Fibroblast of lung (primary cell): ENCODE measurements at regions not wholly inside any gene's neighbourhood (a gene's known extent, or its start where the extent isn't known, plus 50 kb on each side); places are given as distances from the start of the nearest gene placed in this dataset.

Source experiments
- DNase-seq, 2 donors: peaks; one replicate each; pipeline versions ENCODE4 v3.0.0 to v3.0.0-alpha.2; 2010; ENCODE audit warnings: low read depth in 2 of 2
- H2AFZ ChIP-seq: 2 replicates; pipeline ENCODE4 v1.5.1; 2012; ENCODE audit warnings: low read length, control low read depth, inconsistent platforms
- H3K27ac ChIP-seq: 2 replicates; pipeline ENCODE4 v1.5.1; 2011; ENCODE audit warnings: low read length, control low read depth; ENCODE audit not compliant: insufficient read depth
- H3K27me3 ChIP-seq: 2 replicates; pipeline ENCODE4 v1.5.1; 2011; ENCODE audit warnings: mild to moderate bottlenecking, low read length; ENCODE audit not compliant: control insufficient read depth, insufficient read depth
- H3K36me3 ChIP-seq: 2 replicates; pipeline ENCODE4 v1.5.1; 2011; ENCODE audit warnings: low read length; ENCODE audit not compliant: control insufficient read depth, insufficient read depth
- H3K4me1 ChIP-seq: 2 replicates; pipeline ENCODE4 v1.5.1; 2011; ENCODE audit warnings: low read length; ENCODE audit not compliant: control insufficient read depth, insufficient read depth; ENCODE audit errors: extremely low read depth
- H3K4me2 ChIP-seq: 2 replicates; pipeline ENCODE4 v1.5.1; 2011; ENCODE audit warnings: low read length, control low read depth; ENCODE audit not compliant: insufficient read depth; ENCODE audit errors: extremely low read depth
- H3K4me3 ChIP-seq, 4 experiments: fragments of 200-600 bp in 1 of 4; sonication (generic) in 1 of 4; replicated peaks in 1 of 4; 2 replicates each; pipeline ENCODE4 v1.5.1; 2011 to 2016; ENCODE audit warnings: low read length in 4 of 4, low read depth in 3 of 4, mild to moderate bottlenecking in 3 of 4, control low read depth in 2 of 4, inconsistent platforms in 1 of 4, mixed read lengths in 1 of 4; ENCODE audit not compliant: insufficient read depth in 1 of 4; ENCODE audit errors: control extremely low read depth in 1 of 4
- H3K79me2 ChIP-seq: 2 replicates; pipeline ENCODE4 v1.5.1; 2012; ENCODE audit warnings: mild to moderate bottlenecking, low read length, inconsistent platforms; ENCODE audit not compliant: control insufficient read depth, insufficient read depth
- H3K9ac ChIP-seq: 2 replicates; pipeline ENCODE4 v1.5.1; 2011; ENCODE audit warnings: mild to moderate bottlenecking, low read length, control low read depth; ENCODE audit not compliant: insufficient read depth
- H3K9me3 ChIP-seq: 2 replicates; pipeline ENCODE4 v1.5.1; 2012; ENCODE audit warnings: low read depth, low read length; ENCODE audit not compliant: control insufficient read depth, insufficient read depth
- H4K20me1 ChIP-seq: 2 replicates; pipeline ENCODE4 v1.5.1; 2011; ENCODE audit warnings: low read length; ENCODE audit not compliant: control insufficient read depth, insufficient read depth; ENCODE audit errors: extremely low read depth
- CTCF ChIP-seq, 2 donors: IDR thresholded peaks in 1 of 2; conservative IDR thresholded peaks in 1 of 2; 1 replicate in 1 of 2; 2 replicates in 1 of 2; pipeline ENCODE4 v1.5.1; 2011 to 2012; ENCODE audit warnings: low read length in 2 of 2, control low read depth in 1 of 2, inconsistent platforms in 1 of 2, low read depth in 1 of 2, mild to moderate bottlenecking in 1 of 2
- EZH2 ChIP-seq: IDR thresholded peaks from 2 replicates; pipeline ENCODE4 v1.5.1; 2012; ENCODE audit warnings: low read length, control low read depth, mild to moderate bottlenecking; ENCODE audit errors: missing control alignments

DNA sequence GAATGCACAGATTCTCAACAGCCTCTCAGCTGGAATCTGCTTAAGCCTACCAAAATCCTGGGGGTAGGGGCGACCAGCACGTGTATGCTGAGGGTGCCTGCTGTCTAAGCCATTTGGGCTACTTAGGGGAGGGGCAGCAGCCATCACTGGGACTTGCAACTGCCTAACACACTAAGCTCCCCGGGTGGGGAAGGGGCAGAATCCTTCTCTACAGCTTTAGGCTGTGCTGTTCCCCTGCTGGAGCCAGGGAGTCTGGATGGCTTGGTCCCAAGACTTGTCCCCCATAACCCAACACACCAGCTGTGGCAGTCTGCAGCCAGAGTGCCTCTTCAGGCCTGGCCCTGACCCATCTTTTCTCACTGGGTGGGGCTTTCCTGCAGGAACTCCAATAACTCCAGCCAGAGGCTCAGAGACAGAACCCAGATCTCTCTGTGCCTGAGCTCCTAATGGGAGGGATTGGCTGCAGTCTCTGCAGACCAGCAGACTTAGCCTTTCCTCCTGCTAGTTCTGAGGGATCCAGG lies 305.4 kb upstream of the RND3 start:
- H3K36me3 ChIP-seq, result no peaks in the 10 kb centered on the region
- peaks cover 1% of the 10 kb centered on the region for H3K4me1 ChIP-seq
- no peaks in the 10 kb centered on the region for H3K27me3 ChIP-seq
- no peak overlapping the region for H3K27ac ChIP-seq
- DNase-seq, result no peak
- H3K4me3 ChIP-seq, result no peak overlapping the region
- H3K9ac ChIP-seq, result no peak overlapping the region
- H3K79me2 ChIP-seq, result no peaks in the 10 kb centered on the region
- no peak overlapping the region for H3K4me2 ChIP-seq
- TF ChIP-seq CTCF (conservative IDR thresholded peaks at IDR 0.05 in 1 of 2, IDR thresholded peaks at IDR 0.05 in 1 of 2; ENCODE audit: low read depth in 1 of 2, low read length in 2 of 2) (no peak), EZH2 (no peak)
- no peaks in the 10 kb centered on the region for H4K20me1 ChIP-seq
- H3K9me3 ChIP-seq, result no peaks in the 10 kb centered on the region
- H2AFZ ChIP-seq, result no peak overlapping the region

DNA sequence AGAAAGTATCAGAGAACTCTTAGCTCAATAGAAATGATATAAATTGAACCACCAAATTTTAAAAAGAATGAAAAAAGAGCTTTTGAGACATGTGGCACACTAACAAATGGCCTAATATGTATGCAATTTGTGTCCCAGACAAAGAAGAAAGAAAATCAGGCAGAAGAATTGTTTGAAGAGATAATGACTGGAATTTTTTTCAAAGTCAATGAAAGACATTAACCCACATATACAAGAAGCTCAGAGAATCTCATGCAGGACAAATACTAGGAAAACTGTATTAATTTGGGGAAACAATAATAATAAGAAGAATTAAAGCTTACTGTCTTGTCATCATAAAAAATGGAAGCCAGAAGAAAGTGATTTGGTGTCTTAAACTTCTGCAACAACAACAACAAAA lies 304.1 kb upstream of the RND3 start:
- H3K4me3 ChIP-seq, result no peak overlapping the region
- DNase-seq, result no peak
- no peak overlapping the region for H2AFZ ChIP-seq
- H3K36me3 ChIP-seq, result no peaks in the 10 kb centered on the region
- H3K27me3 ChIP-seq, result no peaks in the 10 kb centered on the region
- no peaks in the 10 kb centered on the region for H3K79me2 ChIP-seq
- TF ChIP-seq CTCF (conservative IDR thresholded peaks at IDR 0.05 in 1 of 2, IDR thresholded peaks at IDR 0.05 in 1 of 2; ENCODE audit: low read depth in 1 of 2, low read length in 2 of 2) (no peak), EZH2 (no peak)
- H3K4me1 ChIP-seq, result peaks cover 2% of the 10 kb centered on the region
- H3K27ac ChIP-seq, result no peak overlapping the region
- no peaks in the 10 kb centered on the region for H4K20me1 ChIP-seq
- no peak overlapping the region for H3K4me2 ChIP-seq
- H3K9me3 ChIP-seq, result no peaks in the 10 kb centered on the region
- H3K9ac ChIP-seq, result no peak overlapping the region

DNA sequence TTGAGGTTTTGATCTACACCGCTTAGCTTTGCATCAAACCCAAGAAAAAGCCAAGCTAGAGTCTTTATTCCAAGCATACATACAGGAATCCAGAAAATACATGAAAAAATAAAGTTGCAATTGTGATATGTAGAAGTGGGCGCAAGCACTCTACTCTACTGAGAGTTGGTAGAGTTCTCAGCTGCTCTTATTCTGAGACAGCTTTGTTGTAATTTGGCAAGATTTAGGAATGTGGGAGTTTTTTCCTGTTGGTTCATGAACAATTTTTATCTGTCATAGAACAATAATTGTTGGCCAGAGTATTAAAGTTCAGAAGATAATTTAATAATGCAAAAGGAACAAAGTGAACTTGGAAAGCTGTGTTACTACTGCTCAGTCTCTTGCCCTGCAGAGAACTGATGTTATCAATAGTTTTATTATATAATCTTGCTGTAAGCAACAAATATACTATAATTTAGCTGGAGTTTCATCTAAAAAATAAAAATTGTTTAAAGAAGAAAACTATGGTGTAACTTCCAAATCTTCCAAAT lies 302.0 kb upstream of the RND3 start:
- Histone ChIP-seq H3K4me1 (peaks cover 2% of the 10 kb centered on the region), H3K36me3 (no peaks in the 10 kb centered on the region), H4K20me1 (no peaks in the 10 kb centered on the region), H3K79me2 (no peaks in the 10 kb centered on the region), H3K27ac (no peak overlapping the region), H3K4me2 (no peak overlapping the region), H3K9me3 (no peaks in the 10 kb centered on the region), H3K4me3 (no peak overlapping the region), H3K27me3 (no peaks in the 10 kb centered on the region), H2AFZ (no peak overlapping the region), H3K9ac (no peak overlapping the region)
- no peak for TF ChIP-seq CTCF (conservative IDR thresholded peaks at IDR 0.05 in 1 of 2, IDR thresholded peaks at IDR 0.05 in 1 of 2; ENCODE audit: low read depth in 1 of 2, low read length in 2 of 2)
- TF ChIP-seq EZH2, result no peak
- DNase-seq, result no peak
